ENCODE measurements at regions not wholly inside any gene's neighbourhood (a gene's known extent, or its start where the extent isn't known, plus 50 kb on each side); places are given as distances from the start of the nearest gene placed in this dataset.

DNA sequence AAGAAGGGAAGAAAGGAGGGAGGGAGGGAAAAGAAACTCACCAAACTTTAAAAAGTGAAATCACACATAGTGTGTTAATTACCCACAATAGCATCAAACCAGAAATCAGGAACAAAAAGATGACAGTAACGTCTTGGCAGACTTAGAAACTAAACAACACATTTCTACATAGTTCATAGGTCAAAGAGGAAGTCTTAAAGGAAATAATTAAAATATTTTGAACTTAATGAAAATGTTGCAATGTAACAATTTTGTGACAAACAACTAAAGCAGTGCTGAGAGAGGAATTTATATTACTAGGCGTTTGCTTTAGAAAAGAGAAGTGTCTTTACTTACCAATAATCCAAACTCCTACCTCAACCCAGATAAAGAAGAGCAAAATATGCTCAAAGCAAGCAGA, 505.0 kb upstream of the ID2 start:
- Mint-ChIP-seq H3K4me1 (ENCODE audit: low read depth, unreplicated experiment) (no peaks in the 10 kb centered on the region), H3K27me3 (ENCODE audit: unreplicated experiment) (peaks cover 3% of the 10 kb centered on the region), H3K36me3 (ENCODE audit: unreplicated experiment) (no peaks in the 10 kb centered on the region), H3K27ac (ENCODE audit: unreplicated experiment) (no peak overlapping the region), H3K4me3 (ENCODE audit: unreplicated experiment) (no peak overlapping the region), H3K9me3 (ENCODE audit: unreplicated experiment) (no peaks in the 10 kb centered on the region)
- no peak for TF ChIP-seq CTCF (IDR thresholded peaks at IDR 0.05; ENCODE audit: partially characterized antibody, unreplicated experiment)
- no peak for DNase-seq

DNA sequence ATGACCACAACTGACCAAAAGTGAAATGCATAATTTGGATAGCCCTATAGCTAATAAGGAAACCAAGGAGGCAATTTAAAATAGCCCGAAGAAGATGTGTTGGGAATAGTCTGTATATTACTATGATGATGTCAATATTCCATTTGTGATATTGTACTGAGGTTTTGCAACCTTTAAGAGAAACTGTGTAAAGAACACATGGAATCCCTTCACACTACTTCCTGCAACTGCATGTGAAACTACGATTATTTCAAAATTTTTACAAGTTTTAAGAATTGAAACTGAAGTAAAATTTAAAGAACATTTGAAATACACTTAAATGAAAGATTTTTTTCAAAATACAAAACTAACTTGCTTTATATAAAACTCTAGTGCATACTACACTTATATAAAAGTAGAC, 504.3 kb upstream of the ID2 start:
- Mint-ChIP-seq H3K36me3 (ENCODE audit: unreplicated experiment) (no peaks in the 10 kb centered on the region), H3K9me3 (ENCODE audit: unreplicated experiment) (no peaks in the 10 kb centered on the region), H3K27ac (ENCODE audit: unreplicated experiment) (no peak overlapping the region), H3K4me3 (ENCODE audit: unreplicated experiment) (no peak overlapping the region), H3K4me1 (ENCODE audit: low read depth, unreplicated experiment) (no peaks in the 10 kb centered on the region), H3K27me3 (ENCODE audit: unreplicated experiment) (peaks cover 3% of the 10 kb centered on the region)
- no peak for DNase-seq
- TF ChIP-seq CTCF (IDR thresholded peaks at IDR 0.05; ENCODE audit: partially characterized antibody, unreplicated experiment), result no peak

- no peak for DNase-seq
- Mint-ChIP-seq H3K27ac (ENCODE audit: unreplicated experiment) (no peak overlapping the region), H3K4me1 (ENCODE audit: low read depth, unreplicated experiment) (no peaks in the 10 kb centered on the region), H3K9me3 (ENCODE audit: unreplicated experiment) (no peaks in the 10 kb centered on the region), H3K4me3 (ENCODE audit: unreplicated experiment) (no peak overlapping the region), H3K27me3 (ENCODE audit: unreplicated experiment) (peaks cover 3% of the 10 kb centered on the region), H3K36me3 (ENCODE audit: unreplicated experiment) (no peaks in the 10 kb centered on the region)
- no peak for TF ChIP-seq CTCF (IDR thresholded peaks at IDR 0.05; ENCODE audit: partially characterized antibody, unreplicated experiment)
Measured at GRCh38 chr2:8178911-8179310, 502.9 kb upstream of the ID2 start.

- Mint-ChIP-seq H3K4me1 (ENCODE audit: low read depth, unreplicated experiment) (peaks cover 17% of the 10 kb centered on the region), H3K27me3 (ENCODE audit: unreplicated experiment) (peaks cover 4% of the 10 kb centered on the region), H3K27ac (ENCODE audit: unreplicated experiment) (no peak overlapping the region), H3K9me3 (ENCODE audit: unreplicated experiment) (peaks cover 3% of the 10 kb centered on the region), H3K36me3 (ENCODE audit: unreplicated experiment) (peaks cover 6% of the 10 kb centered on the region), H3K4me3 (ENCODE audit: unreplicated experiment) (no peak overlapping the region)
- no peak for TF ChIP-seq CTCF (IDR thresholded peaks at IDR 0.05; ENCODE audit: partially characterized antibody, unreplicated experiment)
- DNase-seq, result no peak
Measured at GRCh38 chr2:8189316-8189715, 492.5 kb upstream of the ID2 start.

DNA sequence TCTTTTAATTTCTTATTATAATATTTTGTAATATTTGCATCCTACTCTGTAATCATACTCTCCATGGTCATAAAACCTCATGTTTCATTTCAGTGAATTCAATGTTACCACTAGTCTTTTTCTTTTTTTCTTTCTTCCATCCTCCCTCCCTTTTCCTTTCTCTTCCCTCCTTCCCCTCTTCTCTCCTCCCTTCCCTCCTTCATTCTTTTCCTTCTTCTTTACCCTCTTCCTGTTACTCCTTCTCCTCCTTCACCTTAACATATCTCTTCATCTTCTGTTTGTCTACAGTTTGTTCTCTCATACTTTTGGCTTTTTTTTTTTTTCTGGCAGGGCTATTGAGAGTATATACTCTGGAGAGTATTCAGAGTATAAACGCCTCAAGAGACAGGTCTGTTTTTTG, 491.6 kb upstream of the ID2 start:
- no peak for TF ChIP-seq CTCF (IDR thresholded peaks at IDR 0.05; ENCODE audit: partially characterized antibody, unreplicated experiment)
- no peak for DNase-seq
- H3K4me1 Mint-ChIP-seq (ENCODE audit: low read depth, unreplicated experiment), result peaks cover 17% of the 10 kb centered on the region
- H3K27me3 Mint-ChIP-seq (ENCODE audit: unreplicated experiment), result peaks cover 4% of the 10 kb centered on the region
- peaks cover 6% of the 10 kb centered on the region for H3K36me3 Mint-ChIP-seq (ENCODE audit: unreplicated experiment)
- H3K4me3 Mint-ChIP-seq (ENCODE audit: unreplicated experiment), result no peak overlapping the region
- no peak overlapping the region for H3K27ac Mint-ChIP-seq (ENCODE audit: unreplicated experiment)
- peaks cover 3% of the 10 kb centered on the region for H3K9me3 Mint-ChIP-seq (ENCODE audit: unreplicated experiment)
